ENCODE measurements at regions not wholly inside any gene's neighbourhood (a gene's known extent, or its start where the extent isn't known, plus 50 kb on each side); places are given as distances from the start of the nearest gene placed in this dataset.

- no peak for TF ChIP-seq CTCF (IDR thresholded peaks at IDR 0.05; ENCODE audit: low read depth, low read length)
- no peak for TF ChIP-seq MAX (IDR thresholded peaks at IDR 0.05; ENCODE audit: low read depth, low read length)
Observed at GRCh38 chrX:71000139-71000538, 68.0 kb downstream of the SNX12 start.

Data from NB4 (cell line).